PC-9 (cell line): ENCODE measurements at regions not wholly inside any gene's neighbourhood (a gene's known extent, or its start where the extent isn't known, plus 50 kb on each side); places are given as distances from the start of the nearest gene placed in this dataset.
"Not testable (repeated sequence)": the region's sequence is repeated elsewhere in the genome, so short reads cannot be mapped to it uniquely, and the experiment has no call there.

ENCODE experiments used
- BruUV-seq: library from RNA; stranded (reverse); fragments of 400-500 nt; replicated peaks from 2 replicates; lab custom pipeline; 2021; lab: Mats Ljungman, UMichigan
- CTCF ChIA-PET: fragments of 300-600 bp; sonication (Branson Sonifier 250); formaldehyde crosslinking; loops from one replicate; lab custom pipeline; 2022; ENCODE audit warnings: antibody characterized with exemption; lab: Charles Lee
- POLR2A ChIA-PET: fragments of 300-600 bp; sonication (Branson Sonifier 250); formaldehyde crosslinking; loops from one replicate; lab custom pipeline; 2022; ENCODE audit warnings: antibody characterized with exemption; ENCODE audit not compliant: unreplicated experiment; lab: Charles Lee
- DNase-seq, 2 experiments: peaks; one replicate each; pipeline versions ENCODE4 v3.0.0 to v3.0.0-alpha.2; 2015 to 2022; ENCODE audit warnings: mixed read lengths in 1 of 2
- H2AFZ ChIP-seq: fragments of 200-600 bp; sonication (generic); 2 replicates; pipeline ENCODE4 v1.8.1; 2017; ENCODE audit warnings: antibody characterized with exemption
- H3F3A ChIP-seq: fragments of 200-600 bp; sonication (generic); 2 replicates; pipeline ENCODE4 v1.8.1; 2017; ENCODE audit warnings: antibody characterized with exemption, mild to moderate bottlenecking, low read depth; ENCODE audit not compliant: insufficient read depth
- H3K27ac ChIP-seq: fragments of 200-600 bp; sonication (generic); 2 replicates; pipeline ENCODE4 v1.6.1; 2016; ENCODE audit warnings: mixed run types
- H3K27me3 ChIP-seq: fragments of 200-600 bp; sonication (generic); 2 replicates; pipeline ENCODE4 v1.6.1; 2016; ENCODE audit warnings: low read depth, mixed run types; ENCODE audit not compliant: insufficient read depth
- H3K36me3 ChIP-seq: fragments of 200-600 bp; sonication (generic); 2 replicates; pipeline ENCODE4 v1.6.1; 2016; ENCODE audit warnings: low read depth, mixed run types
- H3K4me1 ChIP-seq: fragments of 200-600 bp; sonication (generic); replicated peaks from 2 replicates; pipeline ENCODE4 v1.6.1; 2016; ENCODE audit warnings: mixed run types; ENCODE audit not compliant: insufficient read depth
- H3K4me2 ChIP-seq: fragments of 200-600 bp; sonication (generic); 2 replicates; pipeline ENCODE4 v1.6.1; 2017; ENCODE audit warnings: mixed run types
- H3K4me3 ChIP-seq: fragments of 200-600 bp; sonication (generic); 2 replicates; pipeline ENCODE4 v1.6.1; 2016; ENCODE audit warnings: mixed run types
- H3K79me2 ChIP-seq: fragments of 200-600 bp; sonication (generic); 2 replicates; pipeline ENCODE4 v1.6.1; 2017; ENCODE audit warnings: low read depth, mixed run types
- H3K9me2 ChIP-seq: fragments of 200-600 bp; sonication (generic); 2 replicates; pipeline ENCODE4 v1.8.1; 2017; ENCODE audit warnings: mild to moderate bottlenecking; ENCODE audit not compliant: insufficient read depth
- H3K9me3 ChIP-seq: fragments of 200-600 bp; sonication (generic); 2 replicates; pipeline ENCODE4 v1.8.1; 2016; ENCODE audit warnings: low read depth; ENCODE audit not compliant: insufficient read depth
- H4K20me1 ChIP-seq: fragments of 200-600 bp; sonication (generic); 2 replicates; pipeline ENCODE4 v1.8.1; 2017; ENCODE audit not compliant: insufficient read depth
- intact Hi-C: fragments of 100-400 bp; cut with micrococcal nuclease; formaldehyde crosslinking; loops from one replicate; pipeline ENCODE4 v1.10.0; 2022; ENCODE audit not compliant: unreplicated experiment

GRCh38 chr21:9851695-9852094 lies 669.7 kb upstream of the TPTE start:
- H3F3A ChIP-seq, H3K27ac ChIP-seq, POLR2A ChIA-PET, H3K27me3 ChIP-seq, H3K4me2 ChIP-seq, H3K4me1 ChIP-seq, H4K20me1 ChIP-seq, BruUV-seq, H3K9me2 ChIP-seq, H3K9me3 ChIP-seq, H3K36me3 ChIP-seq, CTCF ChIA-PET, intact Hi-C loops, H3K4me3 ChIP-seq, H2AFZ ChIP-seq, H3K79me2 ChIP-seq, DNase-seq: not testable (repeated sequence)

- DNase-seq, H3F3A ChIP-seq, H3K9me3 ChIP-seq, H2AFZ ChIP-seq, H3K79me2 ChIP-seq, H3K27me3 ChIP-seq, POLR2A ChIA-PET, H3K4me2 ChIP-seq, H3K4me1 ChIP-seq, H4K20me1 ChIP-seq, H3K27ac ChIP-seq, H3K36me3 ChIP-seq, BruUV-seq, intact Hi-C loops, CTCF ChIA-PET, H3K4me3 ChIP-seq, H3K9me2 ChIP-seq: not testable (repeated sequence)
Measured at GRCh38 chr21:9857563-9857962, 663.8 kb upstream of the TPTE start.

- CTCF ChIA-PET, H3K4me2 ChIP-seq, H3K4me3 ChIP-seq, H2AFZ ChIP-seq, DNase-seq, H3K79me2 ChIP-seq, intact Hi-C loops, H3K36me3 ChIP-seq, H3K9me3 ChIP-seq, H3K27me3 ChIP-seq, BruUV-seq, H4K20me1 ChIP-seq, H3K4me1 ChIP-seq, POLR2A ChIA-PET, H3K9me2 ChIP-seq, H3K27ac ChIP-seq, H3F3A ChIP-seq: not testable (repeated sequence)
Measured at GRCh38 chr21:9859865-9860264, 661.5 kb upstream of the TPTE start.

- H3K79me2 ChIP-seq, H3K4me2 ChIP-seq, H3K9me2 ChIP-seq, BruUV-seq, H3K4me1 ChIP-seq, H3K9me3 ChIP-seq, POLR2A ChIA-PET, H3F3A ChIP-seq, H2AFZ ChIP-seq, H3K4me3 ChIP-seq, DNase-seq, H3K36me3 ChIP-seq, H3K27ac ChIP-seq, H3K27me3 ChIP-seq, H4K20me1 ChIP-seq, intact Hi-C loops, CTCF ChIA-PET: not testable (repeated sequence)
Measured at GRCh38 chr21:9862456-9862855, 658.9 kb upstream of the TPTE start.

GRCh38 chr21:9867815-9868214 lies 653.6 kb upstream of the TPTE start:
- CTCF ChIA-PET, DNase-seq, H3K9me3 ChIP-seq, H3K9me2 ChIP-seq, H3K4me1 ChIP-seq, H3K27me3 ChIP-seq, intact Hi-C loops, H3K79me2 ChIP-seq, BruUV-seq, H3K36me3 ChIP-seq, H4K20me1 ChIP-seq, H3K4me3 ChIP-seq, POLR2A ChIA-PET, H3K27ac ChIP-seq, H3F3A ChIP-seq, H3K4me2 ChIP-seq, H2AFZ ChIP-seq: not testable (repeated sequence)

- CTCF ChIA-PET, BruUV-seq: not testable (repeated sequence)
Measured at GRCh38 chr21:9873096-9873495, 648.3 kb upstream of the TPTE start.

GRCh38 chr21:9874136-9874535 lies 647.2 kb upstream of the TPTE start:
- H3K79me2 ChIP-seq, H3K27ac ChIP-seq: not testable (repeated sequence)

More at GRCh38 chr21:9873096-9873495, 648.3 kb upstream of the TPTE start:
- POLR2A ChIA-PET, H3K9me3 ChIP-seq, H4K20me1 ChIP-seq, H3K79me2 ChIP-seq, H3K4me1 ChIP-seq, H3K27me3 ChIP-seq, H2AFZ ChIP-seq, H3F3A ChIP-seq, DNase-seq, H3K9me2 ChIP-seq, H3K36me3 ChIP-seq, H3K27ac ChIP-seq, H3K4me3 ChIP-seq, intact Hi-C loops, H3K4me2 ChIP-seq: not testable (repeated sequence)

GRCh38 chr21:9881430-9881829 lies 640.0 kb upstream of the TPTE start:
- BruUV-seq, H3K27ac ChIP-seq, H2AFZ ChIP-seq, H3K4me1 ChIP-seq, H3K27me3 ChIP-seq, H3K36me3 ChIP-seq, H3K79me2 ChIP-seq, intact Hi-C loops, H3K4me3 ChIP-seq, H3K4me2 ChIP-seq, H3K9me3 ChIP-seq, POLR2A ChIA-PET, H3K9me2 ChIP-seq, H3F3A ChIP-seq, DNase-seq, CTCF ChIA-PET, H4K20me1 ChIP-seq: not testable (repeated sequence)

More at GRCh38 chr21:9874136-9874535, 647.2 kb upstream of the TPTE start:
- H3K9me3 ChIP-seq, H4K20me1 ChIP-seq, intact Hi-C loops, H3K4me3 ChIP-seq, H3K9me2 ChIP-seq, POLR2A ChIA-PET, H3K36me3 ChIP-seq, BruUV-seq, DNase-seq, CTCF ChIA-PET, H3F3A ChIP-seq, H3K4me1 ChIP-seq, H3K27me3 ChIP-seq, H3K4me2 ChIP-seq, H2AFZ ChIP-seq: not testable (repeated sequence)
